Fibroblast of lung (primary cell): ENCODE measurements at regions not wholly inside any gene's neighbourhood (a gene's known extent, or its start where the extent isn't known, plus 50 kb on each side); places are given as distances from the start of the nearest gene placed in this dataset.

Source experiments
- DNase-seq, 2 donors: peaks; one replicate each; pipeline versions ENCODE4 v3.0.0 to v3.0.0-alpha.2; 2010; ENCODE audit warnings: low read depth in 2 of 2
- H2AFZ ChIP-seq: 2 replicates; pipeline ENCODE4 v1.5.1; 2012; ENCODE audit warnings: low read length, control low read depth, inconsistent platforms
- H3K27ac ChIP-seq: 2 replicates; pipeline ENCODE4 v1.5.1; 2011; ENCODE audit warnings: low read length, control low read depth; ENCODE audit not compliant: insufficient read depth
- H3K27me3 ChIP-seq: 2 replicates; pipeline ENCODE4 v1.5.1; 2011; ENCODE audit warnings: mild to moderate bottlenecking, low read length; ENCODE audit not compliant: control insufficient read depth, insufficient read depth
- H3K36me3 ChIP-seq: 2 replicates; pipeline ENCODE4 v1.5.1; 2011; ENCODE audit warnings: low read length; ENCODE audit not compliant: control insufficient read depth, insufficient read depth
- H3K4me1 ChIP-seq: 2 replicates; pipeline ENCODE4 v1.5.1; 2011; ENCODE audit warnings: low read length; ENCODE audit not compliant: control insufficient read depth, insufficient read depth; ENCODE audit errors: extremely low read depth
- H3K4me2 ChIP-seq: 2 replicates; pipeline ENCODE4 v1.5.1; 2011; ENCODE audit warnings: low read length, control low read depth; ENCODE audit not compliant: insufficient read depth; ENCODE audit errors: extremely low read depth
- H3K4me3 ChIP-seq, 4 experiments: fragments of 200-600 bp in 1 of 4; sonication (generic) in 1 of 4; replicated peaks in 1 of 4; 2 replicates each; pipeline ENCODE4 v1.5.1; 2011 to 2016; ENCODE audit warnings: low read length in 4 of 4, low read depth in 3 of 4, mild to moderate bottlenecking in 3 of 4, control low read depth in 2 of 4, inconsistent platforms in 1 of 4, mixed read lengths in 1 of 4; ENCODE audit not compliant: insufficient read depth in 1 of 4; ENCODE audit errors: control extremely low read depth in 1 of 4
- H3K79me2 ChIP-seq: 2 replicates; pipeline ENCODE4 v1.5.1; 2012; ENCODE audit warnings: mild to moderate bottlenecking, low read length, inconsistent platforms; ENCODE audit not compliant: control insufficient read depth, insufficient read depth
- H3K9ac ChIP-seq: 2 replicates; pipeline ENCODE4 v1.5.1; 2011; ENCODE audit warnings: mild to moderate bottlenecking, low read length, control low read depth; ENCODE audit not compliant: insufficient read depth
- H3K9me3 ChIP-seq: 2 replicates; pipeline ENCODE4 v1.5.1; 2012; ENCODE audit warnings: low read depth, low read length; ENCODE audit not compliant: control insufficient read depth, insufficient read depth
- H4K20me1 ChIP-seq: 2 replicates; pipeline ENCODE4 v1.5.1; 2011; ENCODE audit warnings: low read length; ENCODE audit not compliant: control insufficient read depth, insufficient read depth; ENCODE audit errors: extremely low read depth
- CTCF ChIP-seq, 2 donors: IDR thresholded peaks in 1 of 2; conservative IDR thresholded peaks in 1 of 2; 1 replicate in 1 of 2; 2 replicates in 1 of 2; pipeline ENCODE4 v1.5.1; 2011 to 2012; ENCODE audit warnings: low read length in 2 of 2, control low read depth in 1 of 2, inconsistent platforms in 1 of 2, low read depth in 1 of 2, mild to moderate bottlenecking in 1 of 2
- EZH2 ChIP-seq: IDR thresholded peaks from 2 replicates; pipeline ENCODE4 v1.5.1; 2012; ENCODE audit warnings: low read length, control low read depth, mild to moderate bottlenecking; ENCODE audit errors: missing control alignments

- no peak overlapping the region for H3K4me3 ChIP-seq
- no peaks in the 10 kb centered on the region for H3K4me1 ChIP-seq
- DNase-seq = no peak
- no peak overlapping the region for H3K9ac ChIP-seq
- H3K79me2 ChIP-seq = no peaks in the 10 kb centered on the region
- H3K9me3 ChIP-seq = no peaks in the 10 kb centered on the region
- H3K27ac ChIP-seq = no peak overlapping the region
- no peaks in the 10 kb centered on the region for H3K27me3 ChIP-seq
- H3K4me2 ChIP-seq = no peak overlapping the region
- H2AFZ ChIP-seq = no peak overlapping the region
- no peaks in the 10 kb centered on the region for H4K20me1 ChIP-seq
- no peaks in the 10 kb centered on the region for H3K36me3 ChIP-seq
- TF ChIP-seq CTCF (conservative IDR thresholded peaks at IDR 0.05 in 1 of 2, IDR thresholded peaks at IDR 0.05 in 1 of 2; ENCODE audit: low read depth in 1 of 2, low read length in 2 of 2) (no peak), EZH2 (no peak)
These were observed 80.7 kb upstream of the ITGA4 start for GRCh38 chr2:181376442-181376841.

- TF ChIP-seq EZH2 = no peak
- no peak for TF ChIP-seq CTCF (conservative IDR thresholded peaks at IDR 0.05 in 1 of 2, IDR thresholded peaks at IDR 0.05 in 1 of 2; ENCODE audit: low read depth in 1 of 2, low read length in 2 of 2)
- Histone ChIP-seq H3K36me3 (no peaks in the 10 kb centered on the region), H3K79me2 (no peaks in the 10 kb centered on the region), H3K9me3 (no peaks in the 10 kb centered on the region), H3K4me1 (no peaks in the 10 kb centered on the region), H3K27me3 (no peaks in the 10 kb centered on the region), H3K4me3 (no peak overlapping the region), H3K4me2 (no peak overlapping the region), H3K9ac (no peak overlapping the region), H2AFZ (no peak overlapping the region), H3K27ac (no peak overlapping the region), H4K20me1 (no peaks in the 10 kb centered on the region)
- DNase-seq = peak in 1 of 2 donors; percentile 30
These were observed 80.2 kb upstream of the ITGA4 start for GRCh38 chr2:181376999-181377398.

GRCh38 chr2:181378491-181378890 lies 78.7 kb upstream of the ITGA4 start:
- Histone ChIP-seq H3K9ac (no peak overlapping the region), H3K4me1 (no peaks in the 10 kb centered on the region), H3K36me3 (no peaks in the 10 kb centered on the region), H3K4me2 (no peak overlapping the region), H3K9me3 (no peaks in the 10 kb centered on the region), H3K27me3 (no peaks in the 10 kb centered on the region), H2AFZ (no peak overlapping the region), H3K79me2 (no peaks in the 10 kb centered on the region), H3K27ac (no peak overlapping the region), H4K20me1 (no peaks in the 10 kb centered on the region), H3K4me3 (no peak overlapping the region)
- TF ChIP-seq EZH2 (no peak), CTCF (conservative IDR thresholded peaks at IDR 0.05 in 1 of 2, IDR thresholded peaks at IDR 0.05 in 1 of 2; ENCODE audit: low read depth in 1 of 2, low read length in 2 of 2) (no peak)
- DNase-seq = no peak
